ENCODE measurements at regions not wholly inside any gene's neighbourhood (a gene's known extent, or its start where the extent isn't known, plus 50 kb on each side); places are given as distances from the start of the nearest gene placed in this dataset.
"Not testable (repeated sequence)": the region's sequence is repeated elsewhere in the genome, so short reads cannot be mapped to it uniquely, and the experiment has no call there.

DNA sequence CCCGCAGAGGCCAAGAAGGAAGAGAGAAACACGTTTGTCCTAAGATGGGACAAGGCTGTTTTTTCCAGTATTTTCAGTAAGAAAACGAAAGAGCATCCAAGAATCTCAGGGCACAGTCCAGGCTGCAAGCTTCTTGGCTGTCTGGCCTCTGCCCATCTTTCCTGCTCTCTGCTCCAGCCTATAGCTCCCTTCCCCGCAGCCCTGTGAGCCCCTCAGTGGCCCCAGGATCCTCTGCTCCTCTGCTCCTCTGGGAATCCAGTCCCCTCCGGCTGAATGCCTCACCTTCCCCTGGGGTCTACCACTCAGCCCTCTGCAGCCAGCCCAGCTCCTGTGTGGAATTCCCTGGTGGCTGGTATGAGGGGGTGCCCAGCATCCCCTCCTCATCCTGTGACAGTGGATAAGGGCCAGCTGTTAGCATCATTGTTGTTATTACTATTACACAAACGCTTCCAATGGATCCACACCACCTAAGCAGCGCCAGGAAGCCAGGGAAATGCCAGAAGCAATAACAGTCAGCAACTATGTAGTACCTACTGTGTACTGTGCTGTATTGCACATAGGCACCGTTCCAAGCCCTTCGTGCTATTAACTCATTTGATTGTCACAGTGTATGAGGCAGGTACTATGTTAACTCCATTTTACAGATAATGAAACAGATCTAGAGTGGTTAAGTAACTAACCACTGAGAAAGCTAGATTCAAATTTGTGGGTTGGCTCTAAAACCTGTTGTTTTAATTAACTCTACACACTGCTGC is 60.3 kb upstream of the PTPN1 start:
- DNase-seq (ENCODE audit: low read depth, low spot score) = no peak
- Mint-ChIP-seq H3K9me3 (no peaks in the 10 kb centered on the region), H3K36me3 (ENCODE audit: low read depth) (no peaks in the 10 kb centered on the region), H3K27me3 (ENCODE audit: low read depth) (peaks cover 26% of the 10 kb centered on the region), H3K27ac (ENCODE audit: unreplicated experiment) (no peak overlapping the region), H3K4me3 (no peak overlapping the region), H3K4me1 (peaks cover 7% of the 10 kb centered on the region)
- TF ChIP-seq, protein P1, sequence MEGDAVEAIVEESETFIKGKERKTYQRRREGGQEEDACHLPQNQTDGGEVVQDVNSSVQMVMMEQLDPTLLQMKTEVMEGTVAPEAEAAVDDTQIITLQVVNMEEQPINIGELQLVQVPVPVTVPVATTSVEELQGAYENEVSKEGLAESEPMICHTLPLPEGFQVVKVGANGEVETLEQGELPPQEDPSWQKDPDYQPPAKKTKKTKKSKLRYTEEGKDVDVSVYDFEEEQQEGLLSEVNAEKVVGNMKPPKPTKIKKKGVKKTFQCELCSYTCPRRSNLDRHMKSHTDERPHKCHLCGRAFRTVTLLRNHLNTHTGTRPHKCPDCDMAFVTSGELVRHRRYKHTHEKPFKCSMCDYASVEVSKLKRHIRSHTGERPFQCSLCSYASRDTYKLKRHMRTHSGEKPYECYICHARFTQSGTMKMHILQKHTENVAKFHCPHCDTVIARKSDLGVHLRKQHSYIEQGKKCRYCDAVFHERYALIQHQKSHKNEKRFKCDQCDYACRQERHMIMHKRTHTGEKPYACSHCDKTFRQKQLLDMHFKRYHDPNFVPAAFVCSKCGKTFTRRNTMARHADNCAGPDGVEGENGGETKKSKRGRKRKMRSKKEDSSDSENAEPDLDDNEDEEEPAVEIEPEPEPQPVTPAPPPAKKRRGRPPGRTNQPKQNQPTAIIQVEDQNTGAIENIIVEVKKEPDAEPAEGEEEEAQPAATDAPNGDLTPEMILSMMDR (conservative IDR thresholded peaks at IDR 0.05) = no peak

DNA sequence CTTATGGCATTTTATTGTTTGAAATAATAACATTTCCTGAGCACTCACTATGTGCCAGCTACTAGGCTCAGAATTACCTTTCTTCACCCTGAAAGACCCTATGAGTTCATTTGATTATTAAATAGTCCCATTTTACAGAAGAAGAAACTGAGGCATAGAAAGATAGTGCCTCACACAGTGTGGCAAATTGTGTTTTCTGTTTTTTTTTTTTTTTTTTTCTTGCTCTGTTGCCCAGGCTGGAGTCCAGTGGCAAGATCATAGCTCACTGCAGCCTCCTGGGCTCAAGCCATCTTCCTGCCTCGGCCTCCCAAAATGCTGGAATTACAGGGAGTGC is 59.7 kb upstream of the PTPN1 start:
- no peak overlapping the region for H3K4me3 Mint-ChIP-seq
- TF ChIP-seq, protein P1 (conservative IDR thresholded peaks at IDR 0.05) = no peak
- no peak overlapping the region for H3K27ac Mint-ChIP-seq (ENCODE audit: unreplicated experiment)
- DNase-seq (ENCODE audit: low read depth, low spot score) = no peak
- peaks cover 7% of the 10 kb centered on the region for H3K4me1 Mint-ChIP-seq
- no peaks in the 10 kb centered on the region for H3K36me3 Mint-ChIP-seq (ENCODE audit: low read depth)
- H3K27me3 Mint-ChIP-seq (ENCODE audit: low read depth) = peaks cover 26% of the 10 kb centered on the region
- no peaks in the 10 kb centered on the region for H3K9me3 Mint-ChIP-seq

DNA sequence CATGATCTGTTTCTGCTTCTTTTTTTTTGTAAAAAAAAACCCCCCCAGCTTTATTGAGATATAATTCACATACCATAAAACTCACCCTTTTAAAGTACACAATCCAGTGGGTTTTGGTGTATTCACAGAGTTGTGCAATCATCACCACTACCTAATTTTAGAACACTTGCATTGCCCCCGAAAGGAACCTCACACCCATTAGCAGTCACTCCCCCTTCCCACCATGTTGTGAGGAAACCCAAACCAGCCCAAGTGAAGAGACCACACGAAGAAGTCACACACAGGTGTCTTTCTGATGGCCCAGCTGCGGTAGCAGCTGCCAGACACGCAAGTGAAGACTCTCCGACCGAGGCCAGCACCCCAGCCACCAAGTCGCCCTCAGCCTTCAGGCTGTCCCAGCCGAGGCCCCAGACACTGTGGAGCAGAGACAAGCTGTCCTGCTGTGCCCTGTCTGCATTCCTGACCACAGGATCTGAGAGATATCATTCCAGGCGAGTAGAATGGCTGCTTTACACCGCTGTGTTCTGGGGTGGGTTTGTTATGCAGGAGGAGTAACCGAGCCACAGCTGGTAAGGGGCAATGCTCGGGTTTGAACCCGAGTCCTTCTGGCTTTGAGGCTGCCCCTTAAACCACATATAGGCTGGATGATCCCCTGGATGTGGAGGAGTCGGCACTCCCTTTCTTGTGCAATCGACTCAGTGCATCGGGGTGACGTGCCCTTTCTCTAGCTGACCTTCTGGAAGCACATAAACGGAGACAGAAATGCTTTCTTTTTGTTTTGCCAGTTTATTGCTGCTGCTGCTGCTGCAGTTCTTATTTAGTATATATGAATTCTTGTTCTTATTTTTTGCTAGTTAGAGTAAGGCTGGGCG is 59.1 kb upstream of the PTPN1 start:
- no peaks in the 10 kb centered on the region for H3K36me3 Mint-ChIP-seq (ENCODE audit: low read depth)
- H3K4me3 Mint-ChIP-seq = no peak overlapping the region
- H3K4me1 Mint-ChIP-seq = peaks cover 7% of the 10 kb centered on the region
- DNase-seq (ENCODE audit: low read depth, low spot score) = no peak
- TF ChIP-seq, protein P1 (conservative IDR thresholded peaks at IDR 0.05) = no peak
- H3K27ac Mint-ChIP-seq (ENCODE audit: unreplicated experiment) = no peak overlapping the region
- no peaks in the 10 kb centered on the region for H3K9me3 Mint-ChIP-seq
- peaks cover 26% of the 10 kb centered on the region for H3K27me3 Mint-ChIP-seq (ENCODE audit: low read depth)

DNA sequence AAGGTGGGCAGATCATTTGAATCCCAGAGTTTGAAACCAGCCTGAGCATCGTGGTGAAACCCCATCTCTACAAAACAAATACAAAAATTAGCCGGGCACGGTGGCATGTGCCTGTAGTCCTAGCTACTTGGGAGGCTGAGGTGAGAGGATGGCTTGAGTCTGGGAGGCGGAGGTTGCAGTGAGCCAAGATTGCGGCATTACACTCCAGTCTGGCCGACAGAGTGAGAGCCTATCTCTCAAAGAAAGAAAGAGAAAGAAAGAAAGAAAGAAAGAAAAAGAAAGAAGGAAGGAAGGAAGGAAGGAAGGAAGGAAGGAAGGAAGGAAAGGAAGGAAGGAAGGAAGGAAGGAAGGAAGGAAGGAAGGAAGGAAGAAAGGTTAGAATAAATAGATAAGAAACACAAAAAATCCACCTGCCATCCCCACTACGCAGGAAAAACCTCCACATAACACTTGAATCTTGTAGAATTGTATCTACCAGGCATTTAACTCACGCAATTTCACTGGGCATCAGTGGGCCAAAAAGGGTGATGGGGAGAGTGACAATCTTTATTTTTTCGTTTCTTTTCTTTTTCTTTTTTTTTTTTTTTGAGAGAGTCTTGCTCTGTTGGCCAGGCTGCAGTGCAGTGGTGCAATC is 58.3 kb upstream of the PTPN1 start:
- H3K9me3 Mint-ChIP-seq; DNase-seq (ENCODE audit: low read depth, low spot score); H3K4me1 Mint-ChIP-seq; H3K4me3 Mint-ChIP-seq; H3K36me3 Mint-ChIP-seq (ENCODE audit: low read depth); H3K27ac Mint-ChIP-seq (ENCODE audit: unreplicated experiment): not testable (repeated sequence)
- peaks cover 26% of the 10 kb centered on the region for H3K27me3 Mint-ChIP-seq (ENCODE audit: low read depth)

DNA sequence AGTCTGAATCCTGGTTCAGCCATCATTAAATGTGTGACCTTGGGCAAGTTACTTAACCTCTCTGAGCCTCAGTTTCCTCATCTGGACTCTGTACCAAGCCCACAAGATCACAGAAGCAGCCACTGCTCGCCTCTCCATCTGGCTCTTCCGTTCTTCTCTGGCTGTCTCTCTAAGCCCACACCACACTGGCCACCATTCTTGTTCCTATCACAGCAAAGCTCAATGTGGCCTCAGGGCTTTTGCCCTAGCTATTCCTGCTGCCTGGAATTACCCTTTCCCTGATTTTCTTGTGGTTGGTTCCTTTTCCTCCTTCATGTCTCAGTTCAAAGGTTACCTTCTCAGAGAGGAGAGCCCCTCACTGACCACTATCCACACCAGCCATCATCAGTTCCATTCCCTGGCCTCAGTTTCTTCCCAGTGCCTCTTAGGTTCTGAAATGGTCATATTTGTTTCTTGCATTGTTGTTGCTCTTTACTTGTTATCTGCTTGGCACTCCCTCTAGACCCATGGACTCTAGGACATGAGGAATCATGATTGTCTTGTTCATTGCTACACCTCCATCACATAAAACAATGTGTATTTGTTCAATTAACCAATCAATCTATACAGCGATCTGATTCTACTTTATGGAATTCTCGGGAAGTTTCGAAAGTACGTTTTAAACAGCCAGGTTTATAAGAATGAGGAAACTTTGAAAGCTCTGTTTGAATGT is 56.5 kb upstream of the PTPN1 start:
- H3K36me3 Mint-ChIP-seq (ENCODE audit: low read depth) = no peaks in the 10 kb centered on the region
- no peak overlapping the region for H3K4me3 Mint-ChIP-seq
- H3K4me1 Mint-ChIP-seq = peaks cover 7% of the 10 kb centered on the region
- H3K9me3 Mint-ChIP-seq = no peaks in the 10 kb centered on the region
- no peak overlapping the region for H3K27ac Mint-ChIP-seq (ENCODE audit: unreplicated experiment)
- TF ChIP-seq, protein P1 (conservative IDR thresholded peaks at IDR 0.05) = no peak
- peaks cover 26% of the 10 kb centered on the region for H3K27me3 Mint-ChIP-seq (ENCODE audit: low read depth)
- DNase-seq (ENCODE audit: low read depth, low spot score) = no peak

DNA sequence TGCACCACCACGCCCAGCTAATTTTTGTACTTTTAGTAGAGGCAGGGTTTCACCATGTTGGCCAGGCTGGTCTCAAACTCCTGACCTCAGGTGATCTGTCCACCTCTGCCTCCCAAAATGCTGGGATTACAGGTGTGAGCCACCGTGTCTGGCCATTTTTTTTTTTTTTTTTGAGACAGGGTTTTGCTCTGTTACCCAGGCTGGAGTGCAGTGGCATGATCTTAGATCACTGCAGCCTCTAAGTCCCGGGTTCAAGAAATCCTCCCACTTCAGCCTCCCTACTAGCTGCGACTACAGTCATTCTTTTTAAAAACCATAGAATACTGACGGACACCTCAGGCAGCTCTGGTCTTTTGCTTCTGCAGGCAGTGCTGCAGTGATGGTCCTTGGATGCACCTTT is 54.9 kb upstream of the PTPN1 start:
- not testable (repeated sequence) for H3K27ac Mint-ChIP-seq (ENCODE audit: unreplicated experiment); DNase-seq (ENCODE audit: low read depth, low spot score); H3K4me1 Mint-ChIP-seq; H3K4me3 Mint-ChIP-seq; H3K9me3 Mint-ChIP-seq; H3K36me3 Mint-ChIP-seq (ENCODE audit: low read depth)
- peaks cover 22% of the 10 kb centered on the region for H3K27me3 Mint-ChIP-seq (ENCODE audit: low read depth)

Data from neural crest cell (in vitro differentiated cells).